Epithelial cell of proximal tubule (primary cell): ENCODE measurements at regions not wholly inside any gene's neighbourhood (a gene's known extent, or its start where the extent isn't known, plus 50 kb on each side); places are given as distances from the start of the nearest gene placed in this dataset.

Experiments
- DNase-seq: peaks from one replicate; pipeline ENCODE4 v3.0.0-alpha.2; 2011; ENCODE audit warnings: low read depth
- H3K4me3 ChIP-seq: 2 replicates; pipeline ENCODE4 v1.5.1; 2011; ENCODE audit warnings: low read depth, mild to moderate bottlenecking, low read length
- CTCF ChIP-seq: conservative IDR thresholded peaks from 2 replicates; pipeline ENCODE4 v1.5.1; 2012; ENCODE audit warnings: low read depth, mild to moderate bottlenecking, low read length

DNA sequence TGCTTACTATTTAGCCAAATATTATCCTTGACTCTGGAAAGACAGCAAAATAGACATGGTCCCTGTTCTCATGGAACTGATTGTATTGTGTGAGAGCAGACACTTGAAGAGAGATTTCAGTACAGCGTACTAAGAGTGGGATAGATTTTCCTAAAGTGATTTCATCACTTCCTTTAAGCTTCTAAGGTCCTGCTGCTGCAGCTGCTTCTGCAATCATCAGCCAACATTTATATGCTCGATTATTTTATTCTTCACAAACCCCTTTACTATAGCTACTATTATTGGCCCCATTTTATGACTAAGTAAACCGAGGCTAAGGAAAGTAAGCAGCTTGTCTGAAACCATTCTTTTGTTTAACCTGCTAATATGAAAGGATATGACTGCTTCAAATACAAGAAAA lies 137.7 kb downstream of the SPATA31D1 start:
- no peak for TF ChIP-seq CTCF
- H3K4me3 ChIP-seq = no peak overlapping the region
- no peak for DNase-seq

- DNase-seq = no peak
- no peak for TF ChIP-seq CTCF
- no peak overlapping the region for H3K4me3 ChIP-seq
Observed at GRCh38 chr9:82127465-82127864, 138.9 kb downstream of the SPATA31D1 start.

GRCh38 chr9:82128011-82128696 lies 139.6 kb downstream of the SPATA31D1 start:
- no peak overlapping the region for H3K4me3 ChIP-seq
- DNase-seq = no peak
- TF ChIP-seq CTCF = no peak

DNA sequence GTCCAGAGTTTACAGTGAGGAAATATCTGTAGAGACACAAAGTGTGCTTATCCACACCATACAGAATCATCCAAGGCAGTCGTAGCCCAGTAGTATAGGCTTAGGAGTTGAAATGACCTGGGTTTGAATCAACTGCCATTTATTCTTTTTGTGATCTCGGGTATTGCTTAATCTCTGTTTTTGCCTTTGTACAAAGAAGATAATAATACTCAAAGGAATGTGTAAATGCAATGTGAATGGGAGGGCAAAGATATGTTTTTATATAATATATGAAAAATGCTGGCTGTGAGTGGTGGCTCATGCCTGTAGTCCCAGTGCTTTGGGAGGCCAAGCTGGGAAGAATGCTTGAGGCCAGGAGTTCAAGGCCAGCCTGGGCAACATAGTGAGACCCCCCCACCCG lies 141.1 kb downstream of the SPATA31D1 start:
- TF ChIP-seq CTCF = no peak
- DNase-seq = no peak
- H3K4me3 ChIP-seq = no peak overlapping the region

- TF ChIP-seq CTCF = no peak
- no peak for DNase-seq
- H3K4me3 ChIP-seq = no peak overlapping the region
Observed at GRCh38 chr9:82130331-82131042, 141.9 kb downstream of the SPATA31D1 start.

DNA sequence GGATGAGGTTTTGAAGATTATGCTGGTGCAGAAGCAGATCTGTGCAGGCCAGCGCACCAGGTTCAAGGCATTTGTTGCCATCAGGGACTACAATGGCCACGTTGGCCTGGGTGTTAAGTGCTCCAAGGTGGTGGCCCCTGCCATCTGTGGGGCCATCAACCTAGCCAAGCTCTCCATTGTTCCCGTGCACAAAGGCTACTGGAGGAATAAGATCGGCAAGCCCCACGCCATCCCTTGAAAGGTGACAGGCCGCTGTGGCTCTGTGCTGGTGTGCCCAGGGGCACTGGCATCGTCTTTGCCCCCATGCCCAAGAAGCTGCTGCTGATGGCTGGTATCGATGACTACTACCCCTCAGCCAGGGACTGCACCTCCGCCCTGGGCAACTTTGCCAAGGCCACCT lies 142.5 kb downstream of the SPATA31D1 start:
- DNase-seq = no peak
- H3K4me3 ChIP-seq = no peak overlapping the region
- TF ChIP-seq CTCF = no peak

GRCh38 chr9:82132024-82132423 lies 143.5 kb downstream of the SPATA31D1 start:
- DNase-seq = no peak
- no peak overlapping the region for H3K4me3 ChIP-seq
- TF ChIP-seq CTCF = no peak
